Osteoblast (primary cell): ENCODE measurements at regions not wholly inside any gene's neighbourhood (a gene's known extent, or its start where the extent isn't known, plus 50 kb on each side); places are given as distances from the start of the nearest gene placed in this dataset.
A peak's percentile ranks its signal among the peaks of the same experiment; 100 is the strongest.
"Not testable (repeated sequence)": the region's sequence is repeated elsewhere in the genome, so short reads cannot be mapped to it uniquely, and the experiment has no call there.

Experiments used
- DNase-seq: peaks from one replicate; pipeline ENCODE4 v3.0.0; 2011; ENCODE audit warnings: low spot score, mixed read lengths; ENCODE audit not compliant: insufficient read length; ENCODE audit errors: missing footprints
- H2AFZ ChIP-seq: 2 replicates; pipeline ENCODE4 v1.6.0; 2011; ENCODE audit warnings: mild to moderate bottlenecking, low read length
- H3K27ac ChIP-seq: 2 replicates; pipeline ENCODE4 v1.5.1; 2011; ENCODE audit warnings: mild to moderate bottlenecking, low read depth, low read length, moderate library complexity
- H3K27me3 ChIP-seq: 2 replicates; pipeline ENCODE4 v1.6.0; 2012; ENCODE audit warnings: mild to moderate bottlenecking, control low read depth, inconsistent platforms, low read length, moderate library complexity; ENCODE audit not compliant: insufficient read depth
- H3K36me3 ChIP-seq: 2 replicates; pipeline ENCODE4 v1.5.1; 2011; ENCODE audit warnings: mild to moderate bottlenecking, low read length, control low read depth, moderate library complexity; ENCODE audit not compliant: insufficient read depth
- H3K4me1 ChIP-seq: 2 replicates; pipeline ENCODE4 v1.5.1; 2011; ENCODE audit warnings: mild to moderate bottlenecking, low read length, control low read depth, moderate library complexity; ENCODE audit not compliant: insufficient read depth
- H3K4me2 ChIP-seq: 2 replicates; pipeline ENCODE4 v1.6.0; 2011; ENCODE audit warnings: mild to moderate bottlenecking, low read length; ENCODE audit not compliant: insufficient read depth
- H3K4me3 ChIP-seq: fragments of 200-600 bp; sonication (generic); 3 replicates; pipeline ENCODE4 v1.5.1; 2012; ENCODE audit warnings: mild to moderate bottlenecking, low read length, inconsistent platforms; ENCODE audit not compliant: insufficient read depth
- H3K79me2 ChIP-seq: 2 replicates; pipeline ENCODE4 v1.6.0; 2012; ENCODE audit warnings: mild to moderate bottlenecking, low read length, control low read depth, inconsistent platforms; ENCODE audit not compliant: insufficient read depth
- H3K9me3 ChIP-seq: 2 replicates; pipeline ENCODE4 v1.5.1; 2011; ENCODE audit warnings: low read depth, low read length, control low read depth
- H4K20me1 ChIP-seq: 2 replicates; pipeline ENCODE4 v1.6.0; 2012; ENCODE audit warnings: mild to moderate bottlenecking, low read length, control low read depth; ENCODE audit not compliant: insufficient read depth
- TF ChIP-seq, protein P1 (sequence below): IDR thresholded peaks from 2 replicates; pipeline ENCODE4 v1.5.1; 2011; ENCODE audit warnings: mild to moderate bottlenecking, low read depth, low read length, moderate library complexity; ENCODE audit errors: extremely low read depth

DNA sequence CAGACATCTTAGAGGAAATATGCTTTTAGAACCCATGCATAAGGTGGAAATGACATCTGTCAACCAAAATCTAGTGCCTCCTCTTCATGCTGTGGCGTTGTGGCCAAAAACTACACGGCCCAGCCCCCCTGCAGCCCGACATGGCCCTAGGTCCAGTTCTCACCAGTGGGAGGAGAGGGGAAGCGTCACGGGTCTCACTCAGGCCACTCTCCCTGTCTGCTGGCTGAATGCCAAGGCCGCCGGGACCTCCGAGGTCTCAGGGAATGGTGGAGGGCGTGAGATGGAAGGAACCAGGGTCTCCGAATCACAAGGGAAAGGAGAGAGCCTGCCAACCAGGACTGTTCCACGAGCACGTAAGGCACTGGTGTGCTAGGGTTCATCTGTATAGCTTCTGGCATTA lies 361.0 kb downstream of the ANAPC1 start:
- H4K20me1 ChIP-seq, result no peaks in the 10 kb centered on the region
- H3K4me2 ChIP-seq, result no peak overlapping the region
- DNase-seq, result no peak
- H3K79me2 ChIP-seq, result no peaks in the 10 kb centered on the region
- no peak overlapping the region for H3K27ac ChIP-seq
- H3K4me1 ChIP-seq, result no peaks in the 10 kb centered on the region
- TF ChIP-seq, protein P1, sequence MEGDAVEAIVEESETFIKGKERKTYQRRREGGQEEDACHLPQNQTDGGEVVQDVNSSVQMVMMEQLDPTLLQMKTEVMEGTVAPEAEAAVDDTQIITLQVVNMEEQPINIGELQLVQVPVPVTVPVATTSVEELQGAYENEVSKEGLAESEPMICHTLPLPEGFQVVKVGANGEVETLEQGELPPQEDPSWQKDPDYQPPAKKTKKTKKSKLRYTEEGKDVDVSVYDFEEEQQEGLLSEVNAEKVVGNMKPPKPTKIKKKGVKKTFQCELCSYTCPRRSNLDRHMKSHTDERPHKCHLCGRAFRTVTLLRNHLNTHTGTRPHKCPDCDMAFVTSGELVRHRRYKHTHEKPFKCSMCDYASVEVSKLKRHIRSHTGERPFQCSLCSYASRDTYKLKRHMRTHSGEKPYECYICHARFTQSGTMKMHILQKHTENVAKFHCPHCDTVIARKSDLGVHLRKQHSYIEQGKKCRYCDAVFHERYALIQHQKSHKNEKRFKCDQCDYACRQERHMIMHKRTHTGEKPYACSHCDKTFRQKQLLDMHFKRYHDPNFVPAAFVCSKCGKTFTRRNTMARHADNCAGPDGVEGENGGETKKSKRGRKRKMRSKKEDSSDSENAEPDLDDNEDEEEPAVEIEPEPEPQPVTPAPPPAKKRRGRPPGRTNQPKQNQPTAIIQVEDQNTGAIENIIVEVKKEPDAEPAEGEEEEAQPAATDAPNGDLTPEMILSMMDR, result no peak
- no peaks in the 10 kb centered on the region for H3K27me3 ChIP-seq
- H3K9me3 ChIP-seq, result no peaks in the 10 kb centered on the region
- H2AFZ ChIP-seq, result no peak overlapping the region
- no peaks in the 10 kb centered on the region for H3K36me3 ChIP-seq
- no peak overlapping the region for H3K4me3 ChIP-seq

GRCh38 chr2:111525026-111525425 lies 359.0 kb downstream of the ANAPC1 start:
- H3K36me3 ChIP-seq, DNase-seq, H3K79me2 ChIP-seq, H3K27ac ChIP-seq, H3K4me2 ChIP-seq, H4K20me1 ChIP-seq, H3K9me3 ChIP-seq, H3K4me1 ChIP-seq, H3K27me3 ChIP-seq, H3K4me3 ChIP-seq, H2AFZ ChIP-seq: not testable (repeated sequence)

DNA sequence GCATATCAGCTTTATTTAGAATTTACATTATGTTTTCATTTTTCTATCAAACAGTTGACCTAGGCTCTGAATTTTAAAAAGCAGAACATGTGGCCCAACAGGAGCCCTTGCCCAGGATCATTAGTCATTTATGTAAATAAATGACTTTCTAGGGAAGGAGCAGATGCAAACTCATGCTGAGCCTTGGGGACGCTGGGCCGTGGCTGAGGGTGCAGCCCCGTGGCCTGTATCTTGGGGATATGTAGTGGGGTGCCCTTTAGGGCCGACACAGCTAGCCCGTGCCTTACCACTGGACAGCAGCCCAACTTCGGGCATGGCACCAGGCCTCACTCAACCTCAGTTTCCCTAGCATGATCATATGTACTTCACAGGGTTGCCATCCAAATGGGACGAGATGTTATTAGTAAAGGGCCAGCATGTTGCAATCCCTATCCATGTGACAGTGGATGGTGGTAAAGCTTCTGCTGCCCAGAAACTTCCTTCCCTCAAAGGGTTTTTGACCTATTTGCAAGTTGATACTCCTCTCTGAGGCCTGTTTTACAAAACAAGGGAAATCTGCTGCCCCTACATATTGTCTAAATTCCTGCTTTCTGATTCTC lies 357.9 kb downstream of the ANAPC1 start:
- not testable (repeated sequence) for H3K79me2 ChIP-seq, H3K4me1 ChIP-seq, H3K9me3 ChIP-seq, H3K36me3 ChIP-seq, H4K20me1 ChIP-seq, H3K27ac ChIP-seq, H3K4me3 ChIP-seq, H2AFZ ChIP-seq, H3K27me3 ChIP-seq, H3K4me2 ChIP-seq, DNase-seq

DNA sequence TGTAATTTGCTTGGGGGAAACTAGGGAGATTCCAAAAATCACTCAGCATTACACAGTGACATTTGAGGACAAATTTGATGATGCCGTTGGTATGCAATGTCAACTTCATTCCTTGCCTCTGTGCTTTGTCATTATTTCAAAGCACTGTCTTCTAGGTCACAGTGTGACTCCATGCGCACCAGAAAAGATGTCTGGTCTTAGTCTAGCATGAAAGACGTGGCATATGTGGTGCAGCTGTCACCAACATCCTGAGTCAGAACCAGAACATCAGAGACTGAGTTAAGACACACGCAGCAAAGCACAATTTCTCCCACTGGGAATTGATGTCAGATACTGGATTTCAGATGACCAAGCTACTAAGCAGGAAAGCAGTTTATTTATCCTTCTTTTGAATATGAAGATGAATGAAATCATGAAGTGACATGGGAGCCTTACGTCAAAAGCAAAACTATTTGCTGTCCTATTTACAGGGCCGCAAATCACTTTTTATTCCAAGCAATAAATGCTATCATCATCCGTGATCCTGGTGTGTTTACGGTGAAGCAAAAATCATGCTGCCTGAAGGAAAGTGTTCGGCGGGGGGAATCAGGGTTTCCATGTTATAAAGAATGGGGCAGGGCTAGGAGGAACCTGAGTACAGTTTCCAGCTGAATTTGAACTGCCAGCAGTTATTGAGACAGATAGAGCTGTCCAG lies 356.1 kb downstream of the ANAPC1 start:
- H3K4me2 ChIP-seq, H3K27ac ChIP-seq, H4K20me1 ChIP-seq, H3K9me3 ChIP-seq, DNase-seq, H3K4me3 ChIP-seq, H2AFZ ChIP-seq, H3K36me3 ChIP-seq, H3K27me3 ChIP-seq, H3K79me2 ChIP-seq, H3K4me1 ChIP-seq: not testable (repeated sequence)

GRCh38 chr2:111529022-111529421 lies 355.0 kb downstream of the ANAPC1 start:
- DNase-seq, H3K27ac ChIP-seq, H3K4me3 ChIP-seq, H2AFZ ChIP-seq, H3K79me2 ChIP-seq, H3K4me2 ChIP-seq, H3K36me3 ChIP-seq, H4K20me1 ChIP-seq, H3K9me3 ChIP-seq, H3K27me3 ChIP-seq: not testable (repeated sequence)
- H3K4me1 ChIP-seq, result peaks cover 10% of the 10 kb centered on the region

DNA sequence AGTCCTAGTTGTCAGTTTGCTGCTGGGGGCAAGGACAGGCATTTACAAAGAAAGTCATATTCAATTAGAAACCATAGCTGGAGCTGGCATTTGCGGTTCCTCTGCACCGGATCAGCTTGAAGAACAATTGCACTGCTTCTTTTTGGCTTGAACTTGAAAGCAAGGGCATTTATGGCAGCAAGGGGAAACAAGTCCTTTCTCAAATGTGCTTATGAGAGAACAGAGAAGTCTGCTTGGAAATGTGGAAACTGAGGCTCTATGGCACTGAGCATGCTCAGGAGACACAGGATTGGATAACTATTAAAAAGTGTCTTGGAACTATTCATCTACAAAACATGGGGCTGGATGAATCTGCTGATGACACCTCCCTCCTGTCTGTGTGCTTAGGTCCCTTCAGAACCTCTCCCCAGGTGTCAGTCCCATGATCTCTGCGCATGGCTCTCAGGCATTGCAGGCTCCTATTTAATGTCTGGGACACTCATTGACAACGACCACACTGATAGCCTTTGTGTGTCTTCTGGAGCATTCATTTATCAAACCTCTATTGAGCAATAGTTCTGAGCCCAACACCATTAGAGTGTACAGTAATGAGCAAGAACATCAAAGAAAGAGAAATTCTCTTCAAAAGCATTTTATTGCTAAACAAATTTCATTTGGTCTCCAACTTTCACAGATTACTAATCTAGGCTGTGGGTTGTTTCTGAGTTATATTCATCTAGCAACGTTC lies 353.6 kb downstream of the ANAPC1 start:
- H3K27me3 ChIP-seq, DNase-seq, H2AFZ ChIP-seq, H3K9me3 ChIP-seq, H4K20me1 ChIP-seq, H3K4me3 ChIP-seq, H3K79me2 ChIP-seq, H3K27ac ChIP-seq, H3K4me2 ChIP-seq, H3K36me3 ChIP-seq: not testable (repeated sequence)
- H3K4me1 ChIP-seq, result peaks cover 19% of the 10 kb centered on the region

- H3K27me3 ChIP-seq, H3K4me3 ChIP-seq, H3K79me2 ChIP-seq, H4K20me1 ChIP-seq, H3K9me3 ChIP-seq, H2AFZ ChIP-seq, DNase-seq, H3K36me3 ChIP-seq: not testable (repeated sequence)
- peaks cover 24% of the 10 kb centered on the region for H3K4me1 ChIP-seq
- H3K27ac ChIP-seq, result peak overlapping the region; percentile 66
- H3K4me2 ChIP-seq, result peak overlapping the region; percentile 58
These were observed 351.1 kb downstream of the ANAPC1 start for GRCh38 chr2:111532682-111533556.
